Stimulated activated CD4-positive, alpha-beta T cell treated with anti-CD3 and anti-CD28 coated beads, Interleukin-12 subunit alpha, Interleukin-12 subunit beta, amount 100 ng/mL, for 48 hours (primary cell): ENCODE measurements at regions not wholly inside any gene's neighbourhood (a gene's known extent, or its start where the extent isn't known, plus 50 kb on each side); places are given as distances from the start of the nearest gene placed in this dataset.

ENCODE experiments used
- DNase-seq, 3 donors: peaks; one replicate each; pipeline ENCODE4 v3.0.0-alpha.2; 2020; ENCODE audit warnings: low read depth in 2 of 3, low spot score in 1 of 3

DNA sequence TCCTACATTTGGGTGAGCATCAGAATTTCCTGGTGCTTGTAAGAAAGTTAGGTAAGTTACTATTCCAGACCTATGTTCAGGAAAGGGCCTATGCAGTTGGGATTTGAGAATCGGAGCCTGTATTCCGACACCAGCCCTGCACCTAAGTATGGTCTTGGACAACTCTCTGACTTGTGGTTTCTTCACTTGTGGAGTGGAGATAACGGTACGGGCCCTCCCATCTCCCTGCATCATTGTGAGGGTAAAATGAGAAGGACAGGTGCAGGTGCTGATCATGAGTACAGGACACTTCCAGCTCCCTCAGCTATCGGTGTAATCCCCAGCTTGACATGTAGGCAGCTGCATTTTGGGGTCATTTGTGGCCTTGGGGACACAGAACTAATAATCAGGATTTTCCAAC lies 138.3 kb upstream of the NAMPT start:
- DNase-seq = no peak

DNA sequence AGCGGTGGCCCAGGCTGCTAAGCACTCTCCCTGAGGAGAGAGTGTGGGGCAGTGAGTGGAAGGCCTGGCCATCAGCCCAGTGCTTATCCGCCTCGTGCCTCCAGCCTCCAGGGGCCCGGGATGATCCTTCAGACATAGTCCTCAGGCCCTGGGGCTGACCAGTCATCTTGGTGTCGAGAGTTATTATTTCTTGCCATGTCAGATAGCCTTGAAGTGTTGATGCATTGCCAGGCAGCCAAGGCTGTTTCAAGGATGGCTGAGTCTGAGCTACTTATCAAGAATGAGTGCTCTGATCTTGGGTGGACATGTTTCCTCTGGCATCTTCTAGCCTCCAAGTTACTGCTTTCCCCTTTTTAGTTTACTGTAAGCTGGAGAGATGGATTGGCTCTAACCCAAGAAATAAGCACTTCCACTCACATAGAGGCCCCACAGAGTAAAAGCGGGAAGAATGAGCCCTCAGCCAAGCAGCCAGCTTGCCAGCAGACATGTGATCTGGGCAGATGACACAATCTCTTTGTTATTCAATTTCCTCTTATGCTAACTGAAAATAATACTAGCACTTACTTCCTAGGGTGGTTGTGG lies 136.5 kb upstream of the NAMPT start:
- no peak for DNase-seq

DNA sequence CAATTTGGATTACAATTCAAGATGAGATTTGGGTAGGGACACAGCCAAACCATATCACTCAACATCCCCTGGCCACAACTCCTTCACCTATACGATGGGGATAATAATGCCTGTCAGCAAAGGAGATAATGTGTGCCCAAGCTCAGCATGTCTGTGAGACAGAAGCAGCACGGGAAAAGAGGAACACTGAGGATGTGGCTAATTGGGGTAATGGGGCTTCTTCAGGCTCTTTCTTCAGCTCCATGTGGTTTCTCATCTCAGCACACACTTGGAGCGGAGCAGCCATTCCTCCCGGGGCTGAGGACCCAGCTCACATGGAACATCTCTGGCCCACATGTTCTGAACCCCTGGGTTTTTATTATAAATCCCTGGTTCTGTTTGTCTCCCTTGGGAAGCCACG lies 136.0 kb upstream of the NAMPT start:
- DNase-seq = no peak

- no peak for DNase-seq
These were observed 135.4 kb upstream of the NAMPT start for GRCh38 chr7:106420210-106420609.

DNA sequence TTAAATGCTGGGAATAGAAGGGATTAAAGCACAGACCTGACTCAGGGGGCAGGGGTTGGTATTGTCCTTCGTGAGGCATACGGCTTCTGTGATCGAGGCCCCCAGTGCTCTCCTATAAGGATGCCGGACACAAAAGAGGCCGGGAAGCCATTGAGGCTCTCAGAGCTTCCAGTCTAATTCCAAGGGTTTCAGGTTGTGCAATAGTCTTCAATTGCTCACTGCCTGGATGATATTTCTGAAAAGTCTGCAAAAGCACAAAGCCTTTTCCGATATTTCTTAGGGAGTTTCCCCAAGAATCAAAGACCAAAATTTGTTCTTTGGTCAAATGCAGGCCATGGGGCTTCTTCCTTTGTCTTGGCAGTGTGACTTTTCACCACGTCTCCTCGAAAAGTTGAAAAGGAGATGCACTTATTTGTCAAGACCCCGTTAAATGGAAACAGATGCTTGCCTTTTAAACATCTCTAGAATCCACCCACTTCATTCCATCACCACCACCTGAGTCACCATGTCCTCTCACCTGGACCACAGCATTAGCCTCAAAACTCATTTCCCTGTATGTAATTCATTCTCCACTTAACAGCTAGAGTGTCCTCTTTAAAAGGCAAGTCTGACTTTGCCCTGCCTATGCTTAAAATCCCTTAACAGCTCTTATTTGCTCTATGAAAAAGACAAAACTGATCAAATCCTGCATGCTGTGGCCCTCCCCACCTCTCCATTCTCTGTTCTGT lies 134.8 kb upstream of the NAMPT start:
- DNase-seq = no peak

DNA sequence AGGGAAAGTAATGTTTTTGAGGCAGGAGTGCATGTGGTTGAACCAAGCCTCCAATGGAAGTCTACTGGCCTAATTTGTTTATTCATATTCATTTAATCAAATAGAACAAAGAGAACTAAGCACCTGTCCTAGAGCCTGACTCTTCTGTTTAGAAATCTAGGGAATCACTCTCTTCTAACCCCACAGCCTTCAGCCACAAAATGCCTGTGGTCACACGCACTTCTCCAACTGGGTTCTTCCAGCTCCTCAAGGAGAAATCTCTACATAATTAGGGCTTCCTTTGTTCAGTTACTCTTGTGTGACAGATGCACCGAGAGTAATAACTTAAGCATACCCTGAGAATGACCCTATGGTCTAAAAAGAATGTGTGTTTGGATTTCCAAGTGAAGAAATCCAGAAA lies 133.7 kb upstream of the NAMPT start:
- no peak for DNase-seq

GRCh38 chr7:106418094-106418493 lies 133.3 kb upstream of the NAMPT start:
- no peak for DNase-seq

DNA sequence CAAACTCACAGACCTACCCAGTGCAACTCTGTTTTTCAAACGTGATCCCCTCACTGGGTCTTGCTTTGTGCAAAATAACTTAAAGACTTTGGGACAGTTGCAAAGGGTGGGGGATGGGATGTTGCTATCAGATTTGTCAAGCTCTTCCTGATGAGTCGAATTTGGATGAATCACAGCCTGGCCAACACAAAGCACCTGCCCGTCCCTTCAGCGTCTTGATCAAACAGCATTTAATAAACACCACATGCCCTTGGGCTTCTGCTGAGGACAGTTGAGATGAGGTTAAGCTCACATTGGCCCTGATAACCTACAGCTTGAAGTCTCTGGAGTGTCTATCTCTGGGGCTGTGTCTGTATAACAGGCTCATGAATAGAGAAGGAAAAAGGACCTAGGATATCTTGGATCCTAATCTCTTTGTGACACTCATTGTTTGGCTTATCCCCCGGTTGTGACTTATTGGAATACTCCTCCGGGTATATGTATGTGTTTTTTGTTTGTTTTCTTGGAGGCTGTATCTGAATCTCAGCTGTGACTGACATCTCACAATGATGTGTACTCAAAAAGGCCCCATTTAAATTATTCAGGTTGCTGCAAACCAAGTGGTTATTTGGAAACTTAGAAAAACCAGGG lies 132.6 kb upstream of the NAMPT start:
- no peak for DNase-seq

- no peak for DNase-seq
These were observed 131.6 kb upstream of the NAMPT start for GRCh38 chr7:106416430-106416829.

- DNase-seq = no peak
These were observed 130.7 kb upstream of the NAMPT start for GRCh38 chr7:106415433-106415832.

DNA sequence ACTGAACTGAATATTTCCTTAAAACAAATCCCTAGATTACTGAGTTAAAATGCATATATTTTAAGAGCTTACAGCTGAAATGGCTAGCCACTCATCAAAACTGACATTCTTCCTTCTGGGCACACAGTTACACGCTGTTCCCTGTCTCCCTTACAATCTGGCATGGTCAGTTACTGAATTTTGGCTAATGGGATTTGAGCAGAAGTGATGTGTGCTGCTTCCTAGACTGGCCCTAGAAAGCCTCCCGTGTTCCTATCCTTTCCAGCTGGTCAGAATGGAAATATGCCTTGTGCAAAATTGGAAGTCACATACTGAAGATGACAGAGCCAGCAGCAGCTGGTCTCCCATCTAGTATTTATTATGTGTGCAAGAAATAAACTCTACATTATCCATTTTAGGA lies 128.7 kb upstream of the NAMPT start:
- DNase-seq = no peak

GRCh38 chr7:106405697-106406141 lies 120.9 kb upstream of the NAMPT start:
- no peak for DNase-seq

GRCh38 chr7:106402898-106403297 lies 118.1 kb upstream of the NAMPT start:
- DNase-seq = no peak

- DNase-seq = no peak
These were observed 116.1 kb upstream of the NAMPT start for GRCh38 chr7:106400923-106401322.

GRCh38 chr7:106398786-106399185 lies 114.0 kb upstream of the NAMPT start:
- no peak for DNase-seq

DNA sequence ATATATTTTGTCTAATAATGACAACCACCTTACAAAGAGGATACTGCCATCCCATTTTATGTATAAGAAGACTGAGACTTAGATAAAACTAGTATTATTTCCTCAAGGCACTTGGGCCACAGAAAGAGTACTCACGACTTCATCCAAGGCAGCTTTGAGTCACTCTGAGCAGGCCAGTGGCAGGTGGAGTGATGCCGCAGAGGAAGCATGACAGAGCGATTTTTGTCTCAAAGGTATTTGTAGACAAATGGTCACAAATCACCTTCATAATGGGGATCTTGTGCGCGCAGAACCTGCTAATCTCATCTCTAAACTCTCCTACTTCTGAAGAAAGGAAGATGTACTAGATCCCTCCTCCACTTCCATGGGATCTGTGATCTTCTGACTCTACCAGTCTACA lies 113.2 kb upstream of the NAMPT start:
- DNase-seq = no peak

- DNase-seq = no peak
These were observed 109.7 kb upstream of the NAMPT start for GRCh38 chr7:106394526-106394925.

DNA sequence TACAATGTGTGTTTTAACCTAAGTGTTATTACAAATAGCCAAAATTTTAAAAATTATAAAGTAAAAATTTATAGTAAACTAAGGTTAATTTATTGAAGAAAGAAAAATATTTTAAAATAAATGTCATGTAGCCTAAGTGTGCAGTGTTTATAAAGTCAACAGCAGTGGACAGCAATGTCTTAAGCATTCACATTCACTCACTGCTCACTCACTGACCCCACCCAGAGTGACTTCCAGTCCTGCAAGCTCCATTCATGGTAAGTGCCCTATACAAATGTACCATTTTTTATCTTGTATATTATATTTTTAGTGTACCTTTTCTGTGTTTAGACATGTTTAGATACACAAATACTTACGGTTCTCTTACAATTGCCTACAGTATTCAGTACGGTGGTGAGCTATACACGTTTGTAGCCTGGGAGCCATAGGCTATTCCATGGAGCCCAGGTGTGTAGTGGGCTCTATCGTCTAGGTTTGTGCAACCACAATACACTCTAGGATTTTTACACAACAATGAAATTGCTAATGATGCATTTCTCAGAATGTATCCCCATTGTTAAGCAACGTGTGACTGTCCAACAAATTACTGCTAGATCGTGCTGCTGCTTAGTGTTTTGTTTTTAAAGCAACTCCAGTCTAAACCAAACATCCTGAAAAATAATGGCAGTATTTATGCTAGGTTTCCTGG lies 108.9 kb upstream of the NAMPT start:
- DNase-seq = no peak

GRCh38 chr7:106392590-106392989 lies 107.8 kb upstream of the NAMPT start:
- DNase-seq = no peak

GRCh38 chr7:106392144-106392543 lies 107.4 kb upstream of the NAMPT start:
- DNase-seq = no peak

DNA sequence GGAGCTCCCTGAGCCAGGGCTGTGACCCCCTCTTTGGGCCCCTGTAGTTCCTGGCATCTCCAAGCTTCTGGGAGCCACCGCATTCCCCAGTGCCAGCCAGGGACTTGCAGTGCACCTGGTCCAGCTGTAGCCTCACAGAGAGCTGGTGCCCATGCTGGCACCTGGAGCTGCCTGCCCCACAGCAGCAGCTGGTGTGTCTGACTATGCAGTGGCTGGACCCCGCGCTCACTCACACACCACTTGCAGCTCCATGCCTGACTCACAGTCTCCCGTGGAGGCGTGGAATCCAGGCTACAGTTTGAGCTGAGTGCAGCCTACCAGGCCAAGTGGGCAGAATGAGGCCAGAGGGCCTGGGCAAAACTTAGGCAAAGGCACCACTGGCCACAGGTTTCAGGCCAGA lies 102.2 kb upstream of the NAMPT start:
- DNase-seq = no peak

DNA sequence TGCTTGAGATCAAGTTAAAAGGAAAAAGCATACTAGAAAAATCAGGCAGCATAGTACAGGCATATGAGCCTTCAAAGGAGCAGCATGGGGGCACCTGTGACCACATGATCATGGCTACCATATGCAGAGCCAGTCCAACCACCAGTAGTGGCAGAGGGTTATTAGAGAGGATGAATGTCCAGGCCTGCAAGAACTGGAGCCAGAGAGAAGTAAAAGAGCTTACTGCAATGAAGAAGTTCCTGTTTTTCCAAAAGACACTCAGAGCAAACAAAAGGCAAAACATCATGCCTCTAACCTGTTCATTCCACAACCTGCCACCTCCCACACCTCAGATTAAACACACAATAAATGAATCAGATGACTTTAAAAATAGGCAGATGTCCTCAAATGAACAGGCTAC lies 99.6 kb upstream of the NAMPT start:
- DNase-seq = no peak
